COLO668 (cell line): ENCODE measurements at regions not wholly inside any gene's neighbourhood (a gene's known extent, or its start where the extent isn't known, plus 50 kb on each side); places are given as distances from the start of the nearest gene placed in this dataset.
"Not testable (repeated sequence)": the region's sequence is repeated elsewhere in the genome, so short reads cannot be mapped to it uniquely, and the experiment has no call there.

Experiments
- DNase-seq: peaks from one replicate; lab custom pipeline; 2025; ENCODE audit not compliant: unreplicated experiment; lab: John Stamatoyannopoulos, UW

DNA sequence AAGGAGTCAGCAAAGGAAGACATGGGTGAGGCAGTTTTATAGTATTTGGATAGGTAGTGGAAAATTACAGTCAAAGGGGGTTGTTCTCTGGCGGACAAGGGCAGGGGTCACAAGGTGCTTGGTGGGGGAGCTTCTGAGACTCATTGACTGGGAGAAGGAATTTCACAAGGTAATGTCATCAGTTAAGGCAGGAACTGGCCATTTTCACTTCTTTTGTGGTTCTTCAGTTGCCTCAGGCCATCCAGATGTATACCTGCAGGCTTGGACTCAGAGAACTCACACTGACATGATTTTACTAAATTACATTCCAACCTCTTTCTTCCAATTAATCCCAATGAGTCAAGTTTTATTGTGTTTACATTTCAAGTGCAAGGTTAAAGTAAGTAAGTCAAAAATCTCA, 240.5 kb upstream of the API5 start:
- no peak for DNase-seq

GRCh38 chr11:43072096-43072495, 239.7 kb upstream of the API5 start:
- no peak for DNase-seq

DNA sequence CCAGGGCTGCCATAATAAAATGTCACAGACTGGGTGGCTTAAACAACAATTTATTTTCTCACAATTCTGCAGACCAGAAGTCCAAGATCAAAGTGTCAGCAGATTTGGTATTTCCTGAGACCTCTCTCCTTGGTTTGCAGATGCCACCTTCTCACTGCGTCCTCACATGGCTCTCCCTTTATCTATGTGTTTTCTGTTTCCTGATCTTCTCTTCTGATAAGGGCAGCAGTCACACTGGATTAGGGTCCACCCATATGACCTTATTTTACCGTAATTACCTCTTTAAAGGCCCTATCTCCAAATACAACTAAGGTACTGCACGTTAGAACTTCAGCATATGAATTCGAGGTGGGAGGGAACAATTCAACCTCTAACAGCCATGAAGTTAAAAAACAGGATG, 238.9 kb upstream of the API5 start:
- no peak for DNase-seq

GRCh38 chr11:43074810-43075209, 237.0 kb upstream of the API5 start:
- no peak for DNase-seq

- no peak for DNase-seq
Measured at GRCh38 chr11:43101113-43101512, 210.7 kb upstream of the API5 start.

- DNase-seq: no peak
Measured at GRCh38 chr11:43116071-43116470, 195.7 kb upstream of the API5 start.

DNA sequence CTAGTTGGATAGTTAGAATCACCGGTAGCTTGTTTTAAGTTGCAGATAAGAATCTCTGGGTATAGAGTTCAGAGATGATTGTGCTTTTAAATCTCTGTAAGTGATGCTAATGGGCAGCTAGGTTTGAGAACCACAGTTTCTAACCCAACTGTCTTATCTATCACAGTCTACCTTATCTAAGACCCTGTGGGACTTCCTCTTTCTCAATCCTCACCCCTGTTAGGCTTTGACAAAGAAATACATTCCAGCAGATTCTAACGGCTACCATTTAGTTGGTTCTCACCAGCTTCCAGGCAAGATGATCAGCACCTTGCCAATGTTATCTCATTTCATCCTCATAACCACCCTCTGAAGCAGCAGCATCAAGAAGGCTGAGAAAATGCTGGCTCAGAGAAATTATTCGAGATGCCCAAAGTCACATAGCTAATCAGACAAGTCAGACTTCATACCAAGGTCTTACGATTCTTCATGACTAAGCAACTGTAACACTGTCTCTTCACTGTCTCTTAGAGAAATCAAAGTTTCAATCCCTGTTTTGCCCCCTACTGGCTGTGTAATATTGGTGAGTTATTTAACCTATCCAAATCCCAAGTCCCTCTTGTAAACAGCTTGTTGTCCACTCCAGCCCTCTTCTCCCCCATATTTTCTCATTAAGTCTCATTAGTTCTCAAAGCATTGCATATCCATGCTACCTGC, 192.4 kb upstream of the API5 start:
- no peak for DNase-seq

GRCh38 chr11:43122546-43122945, 189.2 kb upstream of the API5 start:
- DNase-seq: no peak

DNA sequence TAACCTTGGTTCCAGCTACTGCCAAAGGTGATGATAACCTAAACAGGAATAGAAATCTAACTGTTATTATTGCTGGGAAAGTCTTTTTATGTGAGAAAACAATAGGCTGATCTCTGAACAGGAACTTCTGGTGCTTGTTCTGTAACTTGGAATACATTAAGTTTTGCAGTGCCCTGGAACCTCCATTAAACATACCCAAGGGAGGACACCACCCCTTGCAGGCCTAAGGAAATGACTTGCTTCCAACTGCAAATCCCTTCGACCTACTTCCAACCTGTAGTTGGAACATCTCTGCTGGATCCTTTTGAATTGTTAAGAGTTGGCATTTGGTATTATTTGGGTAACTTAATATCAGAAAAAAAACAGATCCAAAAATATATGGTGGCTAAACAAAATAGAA, 188.4 kb upstream of the API5 start:
- DNase-seq: no peak

DNA sequence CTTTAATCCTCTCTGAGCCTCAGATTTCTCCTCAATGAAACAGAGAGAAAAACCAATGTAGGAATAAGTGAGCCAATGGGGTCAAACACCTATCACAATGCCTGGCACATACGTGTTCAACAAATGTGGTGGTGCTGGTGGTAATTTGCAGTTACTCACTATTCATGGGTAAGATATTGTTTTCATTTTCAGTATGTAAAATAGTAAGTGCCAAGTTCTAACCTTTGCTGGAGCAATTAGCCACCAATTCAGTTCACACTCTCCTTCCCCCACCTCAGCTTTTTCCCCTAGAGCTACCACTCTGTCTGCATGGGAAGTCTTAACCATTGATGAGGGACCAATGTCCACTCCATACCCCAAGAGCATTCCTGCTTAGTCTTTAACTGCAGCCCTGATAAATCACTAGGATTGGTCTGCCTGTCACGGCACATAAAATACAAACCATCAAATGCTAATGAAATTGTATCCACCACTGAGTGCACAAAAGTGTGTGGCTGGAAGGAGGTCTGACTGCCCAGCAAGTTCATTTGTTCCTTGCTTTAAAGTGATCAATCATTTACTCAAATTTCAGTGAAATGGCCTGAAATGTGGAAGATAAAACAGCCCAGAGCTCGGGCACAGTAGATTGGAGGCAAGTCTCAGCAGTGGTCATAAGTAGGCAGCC, 187.4 kb upstream of the API5 start:
- no peak for DNase-seq

DNA sequence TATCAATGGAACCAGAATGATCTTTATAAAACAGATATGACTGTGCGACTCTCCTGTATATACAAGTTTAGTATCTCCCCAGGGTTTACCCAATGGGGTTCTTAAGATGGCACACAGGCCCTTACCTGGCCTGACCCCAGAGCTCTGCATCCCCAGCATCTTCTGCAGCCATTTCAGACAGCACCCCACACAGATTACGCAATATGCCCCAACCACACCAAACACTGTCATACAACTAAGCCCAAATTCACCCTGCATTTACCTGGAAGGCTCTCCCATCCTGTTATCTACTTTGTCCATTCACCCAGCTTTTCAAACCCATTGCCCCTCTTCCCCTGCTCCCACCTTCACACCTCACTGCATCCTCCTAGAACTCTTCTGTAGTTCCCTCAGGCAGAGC, 182.5 kb upstream of the API5 start:
- no peak for DNase-seq

- DNase-seq: peak; percentile 12
Measured at GRCh38 chr11:43130616-43131015, 181.2 kb upstream of the API5 start.

DNA sequence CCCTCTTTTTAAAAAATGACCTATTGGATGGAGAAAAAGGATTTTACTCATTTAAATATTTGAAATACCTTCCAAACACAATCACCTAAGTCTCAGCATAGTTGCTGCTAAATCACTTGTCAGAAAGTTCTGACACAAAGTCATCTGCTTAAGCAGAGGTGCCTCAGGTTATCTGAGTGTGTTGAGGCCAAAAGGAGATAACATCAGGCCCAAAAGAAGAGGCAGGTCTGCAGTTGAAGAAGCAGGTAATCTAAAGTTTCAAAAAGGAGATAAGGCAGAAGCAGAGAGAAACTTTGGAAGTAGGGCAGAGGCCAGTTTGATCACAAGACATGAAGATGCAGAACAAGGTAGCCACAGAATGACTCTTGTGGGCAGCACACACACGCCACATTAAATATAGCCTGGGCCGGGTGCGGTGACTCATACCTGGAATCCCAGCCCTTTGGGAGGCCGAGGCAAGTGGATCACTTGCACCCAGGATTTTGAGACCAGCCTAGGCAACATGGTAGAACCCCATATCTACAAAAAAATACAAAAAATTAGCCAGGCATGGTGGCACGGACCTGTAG, 175.7 kb upstream of the API5 start:
- no peak for DNase-seq

DNA sequence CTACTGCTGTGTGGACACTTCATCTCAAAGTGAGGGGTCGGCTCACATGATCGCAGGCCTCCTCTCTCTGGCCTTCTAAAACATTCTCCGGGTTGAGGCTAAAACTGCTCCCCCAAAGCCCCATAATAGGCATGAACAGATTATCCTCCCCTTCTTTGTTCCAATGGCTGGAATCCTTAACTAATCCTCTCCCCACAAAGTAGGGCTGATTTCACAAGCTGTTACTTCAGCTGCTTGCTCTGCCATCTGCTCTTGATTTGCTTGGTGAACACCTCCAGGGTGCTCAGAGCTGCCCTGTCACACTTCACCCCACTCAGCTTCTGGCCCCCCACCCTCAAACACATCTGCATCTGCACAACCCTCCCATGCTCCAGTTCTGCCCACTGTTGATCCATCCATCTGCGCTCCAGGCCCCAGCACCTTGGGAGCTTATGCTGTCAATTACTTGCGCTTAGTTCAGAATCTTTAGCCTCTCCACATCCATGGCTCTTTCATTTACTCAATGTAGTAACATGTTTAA, 173.1 kb upstream of the API5 start:
- no peak for DNase-seq

DNA sequence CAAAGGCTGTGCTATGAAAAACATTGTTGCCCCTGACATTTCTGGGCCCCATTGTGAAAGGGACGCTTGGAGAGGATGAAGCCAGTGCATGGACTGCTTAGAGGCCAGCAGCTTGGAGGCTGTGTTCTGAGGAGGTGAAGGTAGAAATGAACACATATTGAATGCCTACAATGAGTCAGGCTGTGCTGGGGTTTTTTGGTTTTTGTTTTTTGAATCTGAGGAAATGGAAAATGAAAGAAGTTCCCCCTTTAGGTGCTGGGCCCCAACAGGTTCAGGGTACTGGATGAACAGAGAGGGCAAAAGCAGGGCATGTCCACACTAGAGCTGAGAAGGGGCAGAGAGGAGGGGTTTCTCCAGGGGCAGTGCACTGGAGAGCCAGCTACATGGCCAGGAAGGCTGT, 166.1 kb upstream of the API5 start:
- DNase-seq: no peak

DNA sequence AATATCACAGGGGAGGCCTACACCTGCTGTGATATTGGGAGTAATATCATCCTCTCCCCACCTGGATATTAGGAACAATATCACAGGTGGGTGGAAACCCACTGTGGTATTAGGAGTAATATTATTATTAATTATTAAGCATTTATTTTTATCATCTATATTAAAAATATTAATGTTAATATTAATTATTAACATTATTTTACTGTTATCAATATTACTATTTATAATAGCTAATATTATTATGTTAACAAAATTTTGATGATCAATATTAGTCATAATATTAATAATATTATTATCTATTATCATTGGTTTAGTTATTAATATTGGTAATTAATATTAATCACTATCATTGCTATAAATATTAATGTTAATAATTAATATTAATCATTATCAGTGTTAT, 161.1 kb upstream of the API5 start:
- no peak for DNase-seq

- no peak for DNase-seq
Measured at GRCh38 chr11:43164831-43165230, 147.0 kb upstream of the API5 start.

DNA sequence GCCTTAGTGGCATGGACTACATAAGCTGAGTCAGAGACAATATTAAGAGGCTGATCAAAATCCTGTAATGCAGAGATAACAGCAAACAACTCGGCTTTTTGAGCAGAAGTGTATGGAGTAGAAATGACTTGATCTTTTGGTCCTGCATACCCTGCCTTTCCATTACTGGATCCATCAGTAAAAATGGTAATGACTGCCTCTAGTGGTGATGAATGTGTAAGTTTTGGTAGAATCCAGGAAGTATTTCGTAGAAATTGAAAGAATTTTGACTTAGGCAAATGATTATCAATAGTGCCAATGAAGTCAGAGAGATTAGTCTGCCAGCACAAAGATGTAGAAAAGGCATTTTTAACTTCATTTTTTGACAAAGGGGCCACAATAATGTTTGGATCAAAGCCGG, 146.4 kb upstream of the API5 start:
- DNase-seq: not testable (repeated sequence)

GRCh38 chr11:43168241-43168640, 143.6 kb upstream of the API5 start:
- DNase-seq: not testable (repeated sequence)

- no peak for DNase-seq
Measured at GRCh38 chr11:43172477-43172876, 139.3 kb upstream of the API5 start.

DNA sequence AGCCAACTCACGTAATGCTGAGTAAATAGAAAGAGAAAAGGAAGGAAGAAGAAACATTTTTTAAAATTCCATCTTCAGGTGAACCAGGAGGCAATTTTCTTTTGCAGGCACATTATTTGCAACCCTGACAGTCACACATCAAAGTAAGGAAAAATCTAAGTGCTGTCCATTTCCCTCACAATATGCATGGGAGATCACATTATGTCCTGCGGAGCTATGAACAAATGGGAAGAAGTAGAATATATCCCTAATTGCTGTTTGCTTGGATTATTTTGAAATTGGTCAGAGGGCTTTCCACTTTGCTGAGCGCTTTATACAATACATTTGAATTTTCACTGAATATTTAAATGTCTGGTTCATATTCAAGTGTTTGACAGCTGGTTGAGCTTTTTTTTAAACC, 133.8 kb upstream of the API5 start:
- DNase-seq: no peak

- not testable (repeated sequence) for DNase-seq
Measured at GRCh38 chr11:43194459-43194858, 117.3 kb upstream of the API5 start.
